RWPE2 (cell line): ENCODE measurements at regions not wholly inside any gene's neighbourhood (a gene's known extent, or its start where the extent isn't known, plus 50 kb on each side); places are given as distances from the start of the nearest gene placed in this dataset.

Source experiments
- ATAC-seq: fragments of 200-7000 bp; cut with Tn5 transposase; 3 replicates; pipeline ENCODE4 v1.9.1; 2021; ENCODE audit warnings: low read depth
- DNase-seq: peaks from one replicate; pipeline ENCODE4 v3.0.0-alpha.2; 2020; ENCODE audit warnings: low spot score
- H3K27ac ChIP-seq: fragments of 450-650 bp; 2 replicates; pipeline ENCODE4 v1.5.1; 2017; ENCODE audit warnings: mild to moderate bottlenecking; ENCODE audit not compliant: poor library complexity, severe bottlenecking
- H3K27me3 ChIP-seq: fragments of 250-450 bp; sonication (Bioruptor Pico); 2 replicates; pipeline ENCODE4 v1.5.1; 2021; ENCODE audit warnings: mild to moderate bottlenecking, moderate library complexity; ENCODE audit not compliant: insufficient read depth, poor library complexity, severe bottlenecking
- H3K36me3 ChIP-seq: fragments of 250-450 bp; sonication (Bioruptor Pico); 2 replicates; pipeline ENCODE4 v1.5.1; 2020; ENCODE audit warnings: low read depth, mild to moderate bottlenecking, moderate library complexity
- H3K4me1 ChIP-seq: fragments of 250-450 bp; sonication (Bioruptor Pico); 2 replicates; pipeline ENCODE4 v1.5.1; 2021; ENCODE audit warnings: mild to moderate bottlenecking, moderate library complexity; ENCODE audit not compliant: insufficient read depth, poor library complexity, severe bottlenecking
- H3K4me3 ChIP-seq: fragments of 250-450 bp; sonication (Bioruptor Pico); 2 replicates; pipeline ENCODE4 v1.5.1; 2021; ENCODE audit warnings: mild to moderate bottlenecking, moderate library complexity; ENCODE audit not compliant: severe bottlenecking
- H3K9me3 ChIP-seq: fragments of 250-450 bp; sonication (Bioruptor Pico); 2 replicates; pipeline ENCODE4 v1.5.1; 2021; ENCODE audit warnings: mild to moderate bottlenecking, moderate library complexity; ENCODE audit not compliant: severe bottlenecking
- TF ChIP-seq, protein P1 (sequence below): fragments of 450-650 bp; IDR thresholded peaks from one replicate; pipeline ENCODE4 v1.5.1; 2017; ENCODE audit warnings: mild to moderate bottlenecking, moderate library complexity; ENCODE audit not compliant: poor library complexity, severe bottlenecking

DNA sequence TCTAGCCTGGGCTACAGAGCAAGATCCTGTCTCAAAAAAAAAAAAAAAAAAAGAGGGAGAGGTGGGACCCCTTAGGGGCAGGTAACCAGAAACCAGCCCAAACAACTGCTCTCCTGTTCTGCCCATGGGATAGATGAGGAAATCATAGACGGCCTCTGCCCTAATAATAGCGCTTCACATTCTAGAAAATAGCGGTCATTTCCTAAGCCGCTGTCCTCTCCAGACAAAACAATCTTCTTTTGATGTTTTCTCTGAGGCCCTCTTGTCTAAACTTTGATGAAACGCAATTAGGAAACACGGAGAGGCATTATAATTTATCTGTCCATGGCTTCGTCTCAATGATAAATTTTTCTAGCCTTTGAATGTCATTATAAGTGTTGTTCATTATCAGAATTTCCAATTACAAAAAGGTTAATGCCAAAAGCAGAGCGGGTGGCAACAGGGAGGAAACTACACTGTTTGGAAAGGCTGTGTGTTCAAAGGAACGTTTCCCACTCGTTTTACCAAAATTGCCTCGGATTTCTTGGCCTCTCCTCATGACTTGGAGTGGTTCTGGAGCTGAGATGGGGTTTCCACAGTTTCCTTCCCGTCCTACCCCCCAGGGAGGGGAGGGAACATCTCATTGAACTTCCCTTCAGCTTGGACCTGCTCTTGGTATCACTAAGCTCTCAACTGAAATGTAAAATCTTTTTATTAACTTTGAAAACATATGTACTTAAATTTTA lies 151.6 kb upstream of the ZNF236 start:
- no peak for DNase-seq
- Histone ChIP-seq H3K27ac (no peak overlapping the region), H3K36me3 (no peaks in the 10 kb centered on the region), H3K4me3 (no peak overlapping the region), H3K9me3 (no peaks in the 10 kb centered on the region), H3K27me3 (no peaks in the 10 kb centered on the region), H3K4me1 (no peaks in the 10 kb centered on the region)
- TF ChIP-seq, protein P1, sequence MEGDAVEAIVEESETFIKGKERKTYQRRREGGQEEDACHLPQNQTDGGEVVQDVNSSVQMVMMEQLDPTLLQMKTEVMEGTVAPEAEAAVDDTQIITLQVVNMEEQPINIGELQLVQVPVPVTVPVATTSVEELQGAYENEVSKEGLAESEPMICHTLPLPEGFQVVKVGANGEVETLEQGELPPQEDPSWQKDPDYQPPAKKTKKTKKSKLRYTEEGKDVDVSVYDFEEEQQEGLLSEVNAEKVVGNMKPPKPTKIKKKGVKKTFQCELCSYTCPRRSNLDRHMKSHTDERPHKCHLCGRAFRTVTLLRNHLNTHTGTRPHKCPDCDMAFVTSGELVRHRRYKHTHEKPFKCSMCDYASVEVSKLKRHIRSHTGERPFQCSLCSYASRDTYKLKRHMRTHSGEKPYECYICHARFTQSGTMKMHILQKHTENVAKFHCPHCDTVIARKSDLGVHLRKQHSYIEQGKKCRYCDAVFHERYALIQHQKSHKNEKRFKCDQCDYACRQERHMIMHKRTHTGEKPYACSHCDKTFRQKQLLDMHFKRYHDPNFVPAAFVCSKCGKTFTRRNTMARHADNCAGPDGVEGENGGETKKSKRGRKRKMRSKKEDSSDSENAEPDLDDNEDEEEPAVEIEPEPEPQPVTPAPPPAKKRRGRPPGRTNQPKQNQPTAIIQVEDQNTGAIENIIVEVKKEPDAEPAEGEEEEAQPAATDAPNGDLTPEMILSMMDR = no peak
- no peak for ATAC-seq

DNA sequence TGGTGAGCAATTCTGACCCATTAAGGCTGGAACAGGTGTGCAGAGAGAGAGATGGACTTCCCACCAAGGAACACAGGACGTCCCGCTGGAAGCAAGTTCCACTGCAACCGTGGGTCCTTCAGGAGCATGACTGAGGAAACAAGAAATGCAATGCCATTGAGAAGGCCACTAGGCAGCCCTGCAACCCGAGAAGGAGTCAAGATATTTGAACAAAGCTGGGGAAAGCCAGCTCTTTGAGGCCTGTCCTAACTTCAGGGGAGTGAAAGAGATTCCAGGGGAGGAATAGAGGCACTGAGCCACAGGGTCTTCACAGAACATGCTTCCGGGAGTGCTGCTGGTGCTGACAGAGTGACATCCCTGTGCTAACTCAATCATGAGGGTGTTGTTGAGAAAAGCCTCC lies 153.8 kb upstream of the ZNF236 start:
- no peak overlapping the region for H3K27ac ChIP-seq
- H3K9me3 ChIP-seq = no peaks in the 10 kb centered on the region
- H3K4me1 ChIP-seq = no peaks in the 10 kb centered on the region
- ATAC-seq (no peak), DNase-seq (no peak)
- no peak overlapping the region for H3K4me3 ChIP-seq
- no peaks in the 10 kb centered on the region for H3K36me3 ChIP-seq
- H3K27me3 ChIP-seq = no peaks in the 10 kb centered on the region
- TF ChIP-seq, protein P1 = no peak

DNA sequence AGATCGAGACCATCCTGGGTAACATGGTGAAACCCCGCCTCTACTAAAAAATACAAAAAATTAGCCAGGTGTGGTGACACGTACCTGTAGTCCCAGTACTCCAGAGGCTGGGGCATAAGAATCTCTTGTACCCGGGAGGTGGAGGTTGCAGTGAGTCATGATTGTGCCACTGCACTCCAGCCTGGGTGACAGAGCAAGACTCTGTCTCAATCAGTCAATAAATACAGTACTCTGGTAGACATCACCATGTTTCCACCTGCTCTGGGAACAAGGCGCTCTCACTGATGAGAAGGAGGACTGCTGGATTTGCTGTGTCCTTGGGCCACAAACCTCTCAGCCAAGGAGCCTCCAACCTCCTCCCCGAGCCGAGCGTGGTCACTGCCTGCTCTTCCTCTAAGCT lies 154.2 kb upstream of the ZNF236 start:
- ATAC-seq (no peak), DNase-seq (no peak)
- no peaks in the 10 kb centered on the region for H3K4me1 ChIP-seq
- TF ChIP-seq, protein P1 = no peak
- H3K9me3 ChIP-seq = no peaks in the 10 kb centered on the region
- H3K4me3 ChIP-seq = no peak overlapping the region
- H3K36me3 ChIP-seq = no peaks in the 10 kb centered on the region
- no peaks in the 10 kb centered on the region for H3K27me3 ChIP-seq
- no peak overlapping the region for H3K27ac ChIP-seq

DNA sequence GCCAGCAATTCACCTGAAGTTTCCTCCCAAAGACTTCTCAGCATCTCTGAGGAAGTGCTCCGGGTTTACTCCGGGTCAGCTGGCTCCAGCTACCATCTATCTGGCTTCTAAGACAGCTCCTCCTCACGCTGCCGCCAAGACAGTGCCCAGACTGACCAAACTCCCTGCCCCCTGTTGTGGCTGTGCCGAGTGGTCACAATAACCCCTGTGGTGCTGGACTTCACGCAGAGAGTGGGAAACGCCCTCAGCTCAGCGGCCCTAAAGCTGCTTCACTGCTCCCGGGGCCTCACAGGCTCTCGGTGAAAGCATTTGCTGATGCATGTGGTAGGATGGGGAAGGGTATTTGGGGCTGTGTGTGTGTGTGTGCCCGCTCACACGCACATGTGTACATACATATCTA lies 154.8 kb upstream of the ZNF236 start:
- no peak for DNase-seq
- no peaks in the 10 kb centered on the region for H3K4me1 ChIP-seq
- no peak overlapping the region for H3K27ac ChIP-seq
- no peaks in the 10 kb centered on the region for H3K36me3 ChIP-seq
- no peak for ATAC-seq
- no peak overlapping the region for H3K4me3 ChIP-seq
- H3K9me3 ChIP-seq = no peaks in the 10 kb centered on the region
- TF ChIP-seq, protein P1 = no peak
- H3K27me3 ChIP-seq = no peaks in the 10 kb centered on the region

DNA sequence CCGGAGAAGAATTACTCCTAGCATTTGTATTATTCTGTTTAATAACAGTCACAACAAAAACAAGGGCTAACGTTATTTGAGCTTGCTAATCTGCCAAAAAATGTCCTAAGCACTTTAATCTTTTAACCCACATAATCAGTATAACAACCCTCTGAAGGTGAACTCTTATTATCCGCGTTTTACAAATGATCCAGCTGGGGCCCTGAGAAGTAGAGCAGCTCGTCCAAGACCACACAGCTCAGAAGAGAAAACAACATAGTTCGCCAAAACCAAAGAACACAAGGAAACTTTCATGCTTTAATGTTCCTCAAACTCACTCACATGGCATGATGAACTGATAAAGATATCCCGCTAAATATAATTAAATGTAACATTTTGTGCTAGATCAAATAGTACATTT lies 159.7 kb upstream of the ZNF236 start:
- Histone ChIP-seq H3K9me3 (no peaks in the 10 kb centered on the region), H3K4me3 (no peak overlapping the region), H3K27ac (no peak overlapping the region), H3K4me1 (no peaks in the 10 kb centered on the region), H3K36me3 (no peaks in the 10 kb centered on the region), H3K27me3 (no peaks in the 10 kb centered on the region)
- no peak for DNase-seq
- no peak for ATAC-seq
- TF ChIP-seq, protein P1 = no peak
